ENCODE measurements at regions not wholly inside any gene's neighbourhood (a gene's known extent, or its start where the extent isn't known, plus 50 kb on each side); places are given as distances from the start of the nearest gene placed in this dataset.

GRCh38 chr4:160009656-160010493 is 907.0 kb downstream of the RAPGEF2 start:
- Mint-ChIP-seq H3K27me3 (ENCODE audit: insufficient read depth, unreplicated experiment) (peaks cover 12% of the 10 kb centered on the region), H3K36me3 (ENCODE audit: insufficient read depth, unreplicated experiment) (no peaks in the 10 kb centered on the region)

DNA sequence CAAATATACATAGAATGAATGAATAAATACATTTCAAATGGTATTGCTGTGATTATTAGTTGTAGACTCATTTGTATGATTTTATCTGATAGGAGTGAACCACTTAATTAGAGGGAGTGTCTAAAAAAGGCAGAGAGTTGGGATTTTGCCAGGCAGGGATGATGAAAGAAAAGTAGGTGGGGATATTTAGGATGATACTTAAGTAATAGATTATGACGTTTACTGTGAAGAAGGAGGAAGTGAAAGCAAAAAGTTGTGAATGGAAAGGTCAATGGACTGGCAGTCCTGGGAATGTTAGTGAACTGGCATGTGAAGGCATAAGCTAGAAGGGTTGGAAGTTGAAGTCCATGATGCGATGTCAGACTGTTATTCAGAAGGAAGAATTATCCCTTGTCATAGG is 917.1 kb downstream of the RAPGEF2 start:
- Mint-ChIP-seq H3K4me3 (ENCODE audit: unreplicated experiment) (no peak overlapping the region), H3K27ac (ENCODE audit: unreplicated experiment) (no peak overlapping the region), H3K27me3 (ENCODE audit: insufficient read depth, unreplicated experiment) (no peaks in the 10 kb centered on the region), H3K9me3 (ENCODE audit: unreplicated experiment) (no peaks in the 10 kb centered on the region), H3K4me1 (ENCODE audit: low read depth, unreplicated experiment) (no peaks in the 10 kb centered on the region), H3K36me3 (ENCODE audit: insufficient read depth, unreplicated experiment) (no peaks in the 10 kb centered on the region)
- H3K36me3 ChIP-seq (ENCODE audit: control insufficient read depth, insufficient read depth, low read length) = no peaks in the 10 kb centered on the region
- BruUV-seq (replicated peaks) = no TSS peak
- no peaks in the 10 kb centered on the region for H3K9me3 ChIP-seq
- ChIA-PET POLR2A (no interaction called here), CTCF (no interaction called here)
- intact Hi-C loops (cut with micrococcal nuclease; ENCODE audit: unreplicated experiment) = no loop called here
- no peak for TF ChIP-seq CTCF (IDR thresholded peaks at IDR 0.05; ENCODE audit: insufficient read depth in 1 of 2, low read depth in 1 of 2, low read length in 1 of 2, severe bottlenecking in 1 of 2, unreplicated experiment in 1 of 2)
- H3K27me3 ChIP-seq (replicated peaks; ENCODE audit: control insufficient read depth, insufficient read depth, low read length) = no peaks in the 10 kb centered on the region
- DNase-seq = no peak
- no peaks in the 10 kb centered on the region for H3K4me1 ChIP-seq
- H3K4me3 ChIP-seq (ENCODE audit: low read depth, low read length) = no peak overlapping the region

More at GRCh38 chr4:160009656-160010493, 907.0 kb downstream of the RAPGEF2 start:
- no peaks in the 10 kb centered on the region for H3K4me1 ChIP-seq
- no peaks in the 10 kb centered on the region for H3K9me3 ChIP-seq
- no peak for DNase-seq
- Mint-ChIP-seq H3K9me3 (ENCODE audit: unreplicated experiment) (no peaks in the 10 kb centered on the region), H3K4me3 (ENCODE audit: unreplicated experiment) (no peak overlapping the region), H3K27ac (ENCODE audit: unreplicated experiment) (no peak overlapping the region), H3K4me1 (ENCODE audit: low read depth, unreplicated experiment) (no peaks in the 10 kb centered on the region)
- POLR2A ChIA-PET = no interaction called here
- H3K36me3 ChIP-seq (ENCODE audit: control insufficient read depth, insufficient read depth, low read length) = no peaks in the 10 kb centered on the region
- intact Hi-C loops (cut with micrococcal nuclease; ENCODE audit: unreplicated experiment) = no loop called here
- BruUV-seq (replicated peaks) = no TSS peak
- H3K27me3 ChIP-seq (replicated peaks; ENCODE audit: control insufficient read depth, insufficient read depth, low read length) = no peaks in the 10 kb centered on the region
- CTCF ChIA-PET = no interaction called here
- no peak for TF ChIP-seq CTCF (IDR thresholded peaks at IDR 0.05; ENCODE audit: insufficient read depth in 1 of 2, low read depth in 1 of 2, low read length in 1 of 2, severe bottlenecking in 1 of 2, unreplicated experiment in 1 of 2)
- no peak overlapping the region for H3K4me3 ChIP-seq (ENCODE audit: low read depth, low read length)

- H3K36me3 Mint-ChIP-seq (ENCODE audit: insufficient read depth, unreplicated experiment) = no peaks in the 10 kb centered on the region
- no peak overlapping the region for H3K4me3 Mint-ChIP-seq (ENCODE audit: unreplicated experiment)
- Histone ChIP-seq H3K4me1 (no peaks in the 10 kb centered on the region), H3K27me3 (replicated peaks; ENCODE audit: control insufficient read depth, insufficient read depth, low read length) (no peaks in the 10 kb centered on the region), H3K4me3 (ENCODE audit: low read depth, low read length) (no peak overlapping the region), H3K36me3 (ENCODE audit: control insufficient read depth, insufficient read depth, low read length) (no peaks in the 10 kb centered on the region), H3K9me3 (no peaks in the 10 kb centered on the region)
- H3K27ac Mint-ChIP-seq (ENCODE audit: unreplicated experiment) = no peak overlapping the region
- DNase-seq = no peak
- H3K9me3 Mint-ChIP-seq (ENCODE audit: unreplicated experiment) = no peaks in the 10 kb centered on the region
- H3K4me1 Mint-ChIP-seq (ENCODE audit: low read depth, unreplicated experiment) = no peaks in the 10 kb centered on the region
- no TSS peak for BruUV-seq (replicated peaks)
- no peaks in the 10 kb centered on the region for H3K27me3 Mint-ChIP-seq (ENCODE audit: insufficient read depth, unreplicated experiment)
- no peak for TF ChIP-seq CTCF (IDR thresholded peaks at IDR 0.05; ENCODE audit: insufficient read depth in 1 of 2, low read depth in 1 of 2, low read length in 1 of 2, severe bottlenecking in 1 of 2, unreplicated experiment in 1 of 2)
- ChIA-PET POLR2A (no interaction called here), CTCF (no interaction called here)
- intact Hi-C loops (cut with micrococcal nuclease; ENCODE audit: unreplicated experiment) = no loop called here
Observed at GRCh38 chr4:160020804-160021203, 917.9 kb downstream of the RAPGEF2 start.

Measured in Caco-2 (cell line).